Thyroid gland (tissue), 4 donors: ENCODE measurements at regions not wholly inside any gene's neighbourhood (a gene's known extent, or its start where the extent isn't known, plus 50 kb on each side); places are given as distances from the start of the nearest gene placed in this dataset.

Experiments used
- DNase-seq, 2 donors: peaks; one replicate each; pipeline ENCODE4 v3.0.0-alpha.2; 2019
- H3K27ac ChIP-seq, 3 donors: fragments of 200-600 bp; sonication (generic); 1 replicate in 2 of 3; 2 replicates in 1 of 3; pipeline ENCODE4 v1.5.1; 2016 to 2019; ENCODE audit warnings: mild to moderate bottlenecking in 1 of 3, moderate library complexity in 1 of 3
- H3K27me3 ChIP-seq: fragments of 200-600 bp; sonication (generic); one replicate; pipeline ENCODE4 v1.5.1; 2019
- H3K36me3 ChIP-seq, 2 donors: fragments of 200-600 bp; sonication (generic); one replicate each; pipeline ENCODE4 v1.5.1; 2016 to 2019
- H3K4me1 ChIP-seq, 2 donors: fragments of 200-600 bp; sonication (generic); one replicate each; pipeline ENCODE4 v1.5.1; 2017 to 2019
- H3K4me3 ChIP-seq, 3 donors: fragments of 200-600 bp; sonication (generic); replicated peaks in 1 of 3; 1 replicate in 2 of 3; 2 replicates in 1 of 3; pipeline ENCODE4 v1.5.1; 2016; ENCODE audit warnings: mild to moderate bottlenecking in 1 of 3
- H3K9me3 ChIP-seq: fragments of 200-600 bp; sonication (generic); one replicate; pipeline ENCODE4 v1.5.1; 2017
- POLR2A ChIP-seq, 2 donors: fragments of 450-650 bp; IDR thresholded peaks; one replicate each; pipeline ENCODE4 v1.6.1; 2017; ENCODE audit warnings: antibody characterized with exemption in 2 of 2, mild to moderate bottlenecking in 2 of 2, moderate library complexity in 1 of 2
- WGBS, 2 donors: methylation state at CpG; one replicate each; pipeline ENCODE4 v1.1.5; 2017; 5-methylcytosine and 5-hydroxymethylcytosine counted together
- intact Hi-C: fragments of 100-400 bp; cut with DNase I; formaldehyde crosslinking; loops from one replicate; pipeline ENCODE4 v1.15.1; 2023
- TF ChIP-seq, protein P1 (sequence below), 6 experiments: fragments of 200-600 bp in 3 of 6; fragments of 450-650 bp in 3 of 6; sonication (generic) in 3 of 6; IDR thresholded peaks; one replicate each; pipeline ENCODE4 v1.5.1; 2016 to 2019; ENCODE audit warnings: antibody characterized with exemption in 6 of 6, mild to moderate bottlenecking in 2 of 6, inconsistent platforms in 1 of 6, moderate library complexity in 1 of 6

DNA sequence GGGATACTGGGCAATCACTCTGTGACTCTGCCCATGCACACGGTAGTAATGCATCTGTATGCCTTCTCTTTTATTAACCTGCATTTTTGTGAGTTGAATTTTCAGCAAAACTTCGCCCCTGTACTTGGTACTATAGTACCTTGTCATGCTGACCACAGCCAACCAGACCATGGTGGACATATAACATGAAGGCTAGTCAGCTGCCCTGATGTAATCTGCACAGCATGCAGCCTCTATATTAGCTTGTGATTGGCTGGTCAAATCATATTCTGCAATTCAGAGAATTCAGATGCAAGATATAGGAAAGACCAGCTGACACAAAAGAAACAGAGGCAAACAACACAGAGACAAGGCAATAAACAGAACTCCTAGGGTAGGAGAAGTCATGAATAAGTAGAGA is 200.9 kb upstream of the JARID2 start:
- no peaks in the 10 kb centered on the region for H3K27me3 ChIP-seq
- DNase-seq: no peak
- TF ChIP-seq POLR2A (IDR thresholded peaks at IDR 0.05): no peak
- TF ChIP-seq, protein P1, sequence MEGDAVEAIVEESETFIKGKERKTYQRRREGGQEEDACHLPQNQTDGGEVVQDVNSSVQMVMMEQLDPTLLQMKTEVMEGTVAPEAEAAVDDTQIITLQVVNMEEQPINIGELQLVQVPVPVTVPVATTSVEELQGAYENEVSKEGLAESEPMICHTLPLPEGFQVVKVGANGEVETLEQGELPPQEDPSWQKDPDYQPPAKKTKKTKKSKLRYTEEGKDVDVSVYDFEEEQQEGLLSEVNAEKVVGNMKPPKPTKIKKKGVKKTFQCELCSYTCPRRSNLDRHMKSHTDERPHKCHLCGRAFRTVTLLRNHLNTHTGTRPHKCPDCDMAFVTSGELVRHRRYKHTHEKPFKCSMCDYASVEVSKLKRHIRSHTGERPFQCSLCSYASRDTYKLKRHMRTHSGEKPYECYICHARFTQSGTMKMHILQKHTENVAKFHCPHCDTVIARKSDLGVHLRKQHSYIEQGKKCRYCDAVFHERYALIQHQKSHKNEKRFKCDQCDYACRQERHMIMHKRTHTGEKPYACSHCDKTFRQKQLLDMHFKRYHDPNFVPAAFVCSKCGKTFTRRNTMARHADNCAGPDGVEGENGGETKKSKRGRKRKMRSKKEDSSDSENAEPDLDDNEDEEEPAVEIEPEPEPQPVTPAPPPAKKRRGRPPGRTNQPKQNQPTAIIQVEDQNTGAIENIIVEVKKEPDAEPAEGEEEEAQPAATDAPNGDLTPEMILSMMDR (IDR thresholded peaks at IDR 0.05): no peak
- no peak overlapping the region for H3K4me3 ChIP-seq
- no peaks in the 10 kb centered on the region for H3K36me3 ChIP-seq
- no peaks in the 10 kb centered on the region for H3K4me1 ChIP-seq
- H3K9me3 ChIP-seq: no peaks in the 10 kb centered on the region
- WGBS, 2 donors: 95 to 96% methylated on average over 2 of the region's 2 CpGs
- H3K27ac ChIP-seq: no peak overlapping the region
- intact Hi-C loops: no loop called here

DNA sequence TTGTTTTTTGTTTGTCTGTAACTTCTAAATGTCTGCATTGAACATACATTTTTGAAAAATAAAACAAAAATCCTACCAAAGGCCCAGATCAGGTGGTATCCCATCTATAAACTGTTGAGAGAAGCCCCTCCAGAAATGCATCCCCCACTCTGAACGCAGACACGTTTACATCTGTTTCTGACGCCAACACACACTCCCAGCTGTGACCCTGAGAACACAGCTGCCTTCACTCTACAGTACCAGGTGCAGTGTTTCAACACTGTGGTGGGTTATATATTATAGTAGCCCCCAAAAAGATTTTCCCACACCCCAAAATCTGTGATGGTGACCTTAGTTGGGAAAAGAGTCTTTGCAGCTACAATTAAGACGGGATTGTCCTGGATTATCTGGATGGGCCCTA is 199.1 kb upstream of the JARID2 start:
- H3K27ac ChIP-seq: no peak overlapping the region
- no peak for TF ChIP-seq POLR2A (IDR thresholded peaks at IDR 0.05)
- TF ChIP-seq, protein P1 (IDR thresholded peaks at IDR 0.05): no peak
- no peaks in the 10 kb centered on the region for H3K27me3 ChIP-seq
- no peak for DNase-seq
- H3K4me3 ChIP-seq: no peak overlapping the region
- no peaks in the 10 kb centered on the region for H3K4me1 ChIP-seq
- no peaks in the 10 kb centered on the region for H3K36me3 ChIP-seq
- no peaks in the 10 kb centered on the region for H3K9me3 ChIP-seq
- 85 to 95% methylated on average over 4 of the region's 4 CpGs for WGBS, 2 donors
- intact Hi-C loops: no loop called here

DNA sequence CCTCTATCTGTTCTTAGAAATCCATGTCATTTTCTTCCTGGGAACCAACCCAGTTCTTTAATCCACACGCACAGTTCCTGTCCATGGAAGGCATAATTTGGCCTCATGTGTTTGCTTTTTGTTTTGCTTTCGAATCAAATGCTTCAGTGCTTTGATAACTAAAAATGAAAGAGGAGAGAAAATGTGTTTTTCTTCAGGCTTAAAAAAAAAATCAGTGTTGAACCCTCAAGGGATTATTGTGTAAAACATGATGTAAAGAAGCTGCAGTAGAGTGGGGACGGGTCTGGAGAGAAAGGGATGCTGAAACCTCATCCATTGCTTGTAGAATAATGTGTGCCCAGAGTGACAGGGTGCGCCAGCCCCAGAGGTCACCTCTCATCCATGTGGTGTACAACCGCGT is 197.5 kb upstream of the JARID2 start:
- intact Hi-C loops: no loop called here
- H3K4me1 ChIP-seq: no peaks in the 10 kb centered on the region
- TF ChIP-seq POLR2A (IDR thresholded peaks at IDR 0.05): no peak
- TF ChIP-seq, protein P1 (IDR thresholded peaks at IDR 0.05): no peak
- H3K27ac ChIP-seq: no peak overlapping the region
- no peaks in the 10 kb centered on the region for H3K36me3 ChIP-seq
- no peaks in the 10 kb centered on the region for H3K27me3 ChIP-seq
- H3K4me3 ChIP-seq: no peak overlapping the region
- 85 to 87% methylated on average over 6 of the region's 6 CpGs for WGBS, 2 donors
- DNase-seq: no peak
- H3K9me3 ChIP-seq: no peaks in the 10 kb centered on the region

DNA sequence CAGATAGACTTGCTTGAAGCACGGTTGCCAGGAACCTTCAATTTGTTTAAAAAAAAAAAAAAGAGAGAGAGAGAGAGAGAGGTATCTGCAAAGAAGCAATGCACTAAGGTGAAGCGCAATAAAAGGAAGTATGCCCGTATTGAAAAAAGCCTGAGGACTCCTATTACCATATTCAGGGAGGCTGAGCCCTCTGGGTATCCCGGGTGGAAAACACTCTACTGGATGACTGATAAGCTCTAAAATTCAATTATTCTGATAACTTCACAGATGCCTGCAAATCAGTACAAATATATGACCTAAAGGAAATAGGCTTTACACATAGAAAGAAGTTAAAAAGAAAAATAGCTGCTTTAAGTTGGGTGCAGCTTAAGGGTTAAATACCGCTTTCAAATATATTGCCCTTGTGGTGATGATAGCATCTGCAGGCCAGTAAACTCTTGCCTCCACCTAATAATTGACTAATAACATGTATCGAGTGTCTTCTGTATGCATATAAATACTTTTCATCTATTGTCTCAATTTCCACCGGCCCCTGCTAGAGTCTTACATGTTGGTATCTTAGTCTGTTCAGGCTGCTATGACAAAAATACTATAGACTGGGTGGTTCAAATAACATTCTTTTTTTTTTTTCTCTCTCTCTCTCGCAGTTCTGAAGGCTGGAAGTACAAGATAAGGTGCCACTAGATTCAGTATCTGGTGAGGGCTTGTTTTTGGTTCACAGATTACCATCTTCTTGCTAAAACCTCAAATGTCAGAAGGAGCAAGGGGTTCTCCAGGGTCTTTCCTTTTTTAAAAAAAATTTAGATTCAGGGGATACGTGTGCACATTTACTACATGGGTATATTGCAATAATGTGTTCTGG is 187.4 kb upstream of the JARID2 start:
- TF ChIP-seq, protein P1 (IDR thresholded peaks at IDR 0.05): no peak
- no peak for TF ChIP-seq POLR2A (IDR thresholded peaks at IDR 0.05)
- Histone ChIP-seq H3K4me3 (no peak overlapping the region), H3K27me3 (no peaks in the 10 kb centered on the region), H3K36me3 (no peaks in the 10 kb centered on the region), H3K27ac (no peak overlapping the region), H3K4me1 (no peaks in the 10 kb centered on the region), H3K9me3 (no peaks in the 10 kb centered on the region)
- no peak for DNase-seq
- WGBS, 2 donors: 82 to 88% methylated on average over 9 of the region's 9 CpGs
- intact Hi-C loops: no loop called here

DNA sequence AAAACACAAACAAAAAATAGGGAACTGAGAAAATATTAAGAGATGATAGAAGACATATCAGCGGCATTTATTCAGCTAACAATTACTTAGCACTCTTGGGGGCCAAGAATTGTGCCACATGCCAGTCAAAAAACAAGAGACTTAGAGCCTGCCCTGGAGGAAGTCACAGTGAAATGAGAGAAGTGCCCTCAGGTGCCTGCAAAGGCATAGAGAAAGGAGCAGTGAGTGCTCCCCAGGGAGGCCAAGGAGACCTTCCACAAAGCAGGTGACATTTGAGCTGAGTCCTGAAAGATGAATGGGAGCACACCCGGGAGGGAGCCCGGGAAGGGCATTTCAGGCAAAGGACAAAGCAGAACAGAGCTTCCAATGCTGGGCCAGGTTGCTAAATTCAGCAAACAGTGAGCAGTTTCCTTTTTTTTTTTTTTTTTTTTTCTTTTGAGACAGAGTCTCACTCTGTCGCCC is 184.7 kb upstream of the JARID2 start:
- no peak for DNase-seq
- TF ChIP-seq POLR2A (IDR thresholded peaks at IDR 0.05): no peak
- TF ChIP-seq, protein P1 (IDR thresholded peaks at IDR 0.05): no peak
- H3K36me3 ChIP-seq: no peaks in the 10 kb centered on the region
- H3K4me3 ChIP-seq: no peak overlapping the region
- H3K27ac ChIP-seq: no peak overlapping the region
- H3K27me3 ChIP-seq: no peaks in the 10 kb centered on the region
- intact Hi-C loops: no loop called here
- H3K9me3 ChIP-seq: no peaks in the 10 kb centered on the region
- H3K4me1 ChIP-seq: no peaks in the 10 kb centered on the region
- 52 to 58% methylated on average over 4 of the region's 4 CpGs for WGBS, 2 donors
